ENCODE measurements at regions not wholly inside any gene's neighbourhood (a gene's known extent, or its start where the extent isn't known, plus 50 kb on each side); places are given as distances from the start of the nearest gene placed in this dataset.
A peak's percentile ranks its signal among the peaks of the same experiment; 100 is the strongest.

DNA sequence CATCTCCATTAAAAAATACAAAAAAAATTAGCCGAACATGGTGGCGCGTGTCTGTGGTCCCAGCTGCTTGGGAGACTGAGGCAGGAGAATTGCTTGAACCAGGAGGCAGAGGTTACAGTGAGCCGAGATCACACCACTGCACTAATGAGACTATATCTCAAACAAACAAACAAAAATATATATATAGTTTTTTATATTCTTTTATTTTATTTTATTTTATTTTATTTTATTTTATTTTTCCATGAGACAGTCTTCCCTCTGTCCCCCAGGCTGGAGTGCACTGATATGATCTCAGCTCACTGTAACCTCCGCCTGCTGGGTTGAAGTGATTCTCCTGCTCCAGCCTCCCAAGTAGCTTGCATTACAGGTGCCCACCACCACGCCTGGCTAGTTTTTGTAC is 79.5 kb downstream of the IRF2BPL start:
- no peaks in the 10 kb centered on the region for H3K27me3 ChIP-seq (ENCODE audit: insufficient read depth)
- H3F3A ChIP-seq (replicated peaks; ENCODE audit: low read depth), result peaks cover 23% of the 10 kb centered on the region
- no peak for DNase-seq (ENCODE audit: low spot score)
- H3K9me2 ChIP-seq (ENCODE audit: insufficient read depth), result no peaks in the 10 kb centered on the region
- no peak overlapping the region for H2AFZ ChIP-seq
- peaks cover 40% of the 10 kb centered on the region for H3K4me1 Mint-ChIP-seq
- ATAC-seq, result no peak
- H3K27ac Mint-ChIP-seq, result peak overlapping the region; percentile 86
- no peaks in the 10 kb centered on the region for H3K36me3 ChIP-seq (ENCODE audit: insufficient read depth)
- peak overlapping the region; percentile 84; the same call in 1 of the 2 replicates for H3K4me2 ChIP-seq
- no peaks in the 10 kb centered on the region for H4K20me1 ChIP-seq (replicated peaks; ENCODE audit: insufficient read depth)
- H3K27ac ChIP-seq (ENCODE audit: low read depth), result peak overlapping the region; percentile 97
- H3K4me3 ChIP-seq, result no peak overlapping the region
- H3K9me3 Mint-ChIP-seq, result no peaks in the 10 kb centered on the region; the same call in none of the 3 replicates
- no peak for TF ChIP-seq JUNB (IDR thresholded peaks at IDR 0.05; ENCODE audit: unreplicated experiment)
- no peak for TF ChIP-seq ZNF114 (CRISPR knock-in tag; IDR thresholded peaks at IDR 0.05)
- TF ChIP-seq, protein P1, sequence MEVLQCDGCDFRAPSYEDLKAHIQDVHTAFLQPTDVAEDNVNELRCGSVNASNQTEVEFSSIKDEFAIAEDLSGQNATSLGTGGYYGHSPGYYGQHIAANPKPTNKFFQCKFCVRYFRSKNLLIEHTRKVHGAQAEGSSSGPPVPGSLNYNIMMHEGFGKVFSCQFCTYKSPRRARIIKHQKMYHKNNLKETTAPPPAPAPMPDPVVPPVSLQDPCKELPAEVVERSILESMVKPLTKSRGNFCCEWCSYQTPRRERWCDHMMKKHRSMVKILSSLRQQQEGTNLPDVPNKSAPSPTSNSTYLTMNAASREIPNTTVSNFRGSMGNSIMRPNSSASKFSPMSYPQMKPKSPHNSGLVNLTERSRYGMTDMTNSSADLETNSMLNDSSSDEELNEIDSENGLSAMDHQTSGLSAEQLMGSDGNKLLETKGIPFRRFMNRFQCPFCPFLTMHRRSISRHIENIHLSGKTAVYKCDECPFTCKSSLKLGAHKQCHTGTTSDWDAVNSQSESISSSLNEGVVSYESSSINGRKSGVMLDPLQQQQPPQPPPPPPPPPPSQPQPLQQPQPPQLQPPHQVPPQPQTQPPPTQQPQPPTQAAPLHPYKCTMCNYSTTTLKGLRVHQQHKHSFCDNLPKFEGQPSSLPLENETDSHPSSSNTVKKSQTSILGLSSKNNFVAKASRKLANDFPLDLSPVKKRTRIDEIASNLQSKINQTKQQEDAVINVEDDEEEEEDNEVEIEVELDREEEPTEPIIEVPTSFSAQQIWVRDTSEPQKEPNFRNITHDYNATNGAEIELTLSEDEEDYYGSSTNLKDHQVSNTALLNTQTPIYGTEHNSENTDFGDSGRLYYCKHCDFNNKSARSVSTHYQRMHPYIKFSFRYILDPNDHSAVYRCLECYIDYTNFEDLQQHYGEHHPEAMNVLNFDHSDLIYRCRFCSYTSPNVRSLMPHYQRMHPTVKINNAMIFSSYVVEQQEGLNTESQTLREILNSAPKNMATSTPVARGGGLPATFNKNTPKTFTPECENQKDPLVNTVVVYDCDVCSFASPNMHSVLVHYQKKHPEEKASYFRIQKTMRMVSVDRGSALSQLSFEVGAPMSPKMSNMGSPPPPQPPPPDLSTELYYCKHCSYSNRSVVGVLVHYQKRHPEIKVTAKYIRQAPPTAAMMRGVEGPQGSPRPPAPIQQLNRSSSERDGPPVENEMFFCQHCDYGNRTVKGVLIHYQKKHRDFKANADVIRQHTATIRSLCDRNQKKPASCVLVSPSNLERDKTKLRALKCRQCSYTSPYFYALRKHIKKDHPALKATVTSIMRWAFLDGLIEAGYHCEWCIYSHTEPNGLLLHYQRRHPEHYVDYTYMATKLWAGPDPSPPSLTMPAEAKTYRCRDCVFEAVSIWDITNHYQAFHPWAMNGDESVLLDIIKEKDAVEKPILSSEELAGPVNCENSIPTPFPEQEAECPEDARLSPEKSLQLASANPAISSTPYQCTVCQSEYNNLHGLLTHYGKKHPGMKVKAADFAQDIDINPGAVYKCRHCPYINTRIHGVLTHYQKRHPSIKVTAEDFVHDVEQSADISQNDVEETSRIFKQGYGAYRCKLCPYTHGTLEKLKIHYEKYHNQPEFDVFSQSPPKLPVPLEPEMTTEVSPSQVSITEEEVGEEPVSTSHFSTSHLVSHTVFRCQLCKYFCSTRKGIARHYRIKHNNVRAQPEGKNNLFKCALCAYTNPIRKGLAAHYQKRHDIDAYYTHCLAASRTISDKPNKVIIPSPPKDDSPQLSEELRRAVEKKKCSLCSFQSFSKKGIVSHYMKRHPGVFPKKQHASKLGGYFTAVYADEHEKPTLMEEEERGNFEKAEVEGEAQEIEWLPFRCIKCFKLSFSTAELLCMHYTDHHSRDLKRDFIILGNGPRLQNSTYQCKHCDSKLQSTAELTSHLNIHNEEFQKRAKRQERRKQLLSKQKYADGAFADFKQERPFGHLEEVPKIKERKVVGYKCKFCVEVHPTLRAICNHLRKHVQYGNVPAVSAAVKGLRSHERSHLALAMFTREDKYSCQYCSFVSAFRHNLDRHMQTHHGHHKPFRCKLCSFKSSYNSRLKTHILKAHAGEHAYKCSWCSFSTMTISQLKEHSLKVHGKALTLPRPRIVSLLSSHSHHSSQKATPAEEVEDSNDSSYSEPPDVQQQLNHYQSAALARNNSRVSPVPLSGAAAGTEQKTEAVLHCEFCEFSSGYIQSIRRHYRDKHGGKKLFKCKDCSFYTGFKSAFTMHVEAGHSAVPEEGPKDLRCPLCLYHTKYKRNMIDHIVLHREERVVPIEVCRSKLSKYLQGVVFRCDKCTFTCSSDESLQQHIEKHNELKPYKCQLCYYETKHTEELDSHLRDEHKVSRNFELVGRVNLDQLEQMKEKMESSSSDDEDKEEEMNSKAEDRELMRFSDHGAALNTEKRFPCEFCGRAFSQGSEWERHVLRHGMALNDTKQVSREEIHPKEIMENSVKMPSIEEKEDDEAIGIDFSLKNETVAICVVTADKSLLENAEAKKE (CRISPR knock-in tag; IDR thresholded peaks at IDR 0.05), result no peak
- no peak for TF ChIP-seq POLR2AphosphoS5 (IDR thresholded peaks at IDR 0.05; ENCODE audit: low read depth)
- TF ChIP-seq, protein P2, sequence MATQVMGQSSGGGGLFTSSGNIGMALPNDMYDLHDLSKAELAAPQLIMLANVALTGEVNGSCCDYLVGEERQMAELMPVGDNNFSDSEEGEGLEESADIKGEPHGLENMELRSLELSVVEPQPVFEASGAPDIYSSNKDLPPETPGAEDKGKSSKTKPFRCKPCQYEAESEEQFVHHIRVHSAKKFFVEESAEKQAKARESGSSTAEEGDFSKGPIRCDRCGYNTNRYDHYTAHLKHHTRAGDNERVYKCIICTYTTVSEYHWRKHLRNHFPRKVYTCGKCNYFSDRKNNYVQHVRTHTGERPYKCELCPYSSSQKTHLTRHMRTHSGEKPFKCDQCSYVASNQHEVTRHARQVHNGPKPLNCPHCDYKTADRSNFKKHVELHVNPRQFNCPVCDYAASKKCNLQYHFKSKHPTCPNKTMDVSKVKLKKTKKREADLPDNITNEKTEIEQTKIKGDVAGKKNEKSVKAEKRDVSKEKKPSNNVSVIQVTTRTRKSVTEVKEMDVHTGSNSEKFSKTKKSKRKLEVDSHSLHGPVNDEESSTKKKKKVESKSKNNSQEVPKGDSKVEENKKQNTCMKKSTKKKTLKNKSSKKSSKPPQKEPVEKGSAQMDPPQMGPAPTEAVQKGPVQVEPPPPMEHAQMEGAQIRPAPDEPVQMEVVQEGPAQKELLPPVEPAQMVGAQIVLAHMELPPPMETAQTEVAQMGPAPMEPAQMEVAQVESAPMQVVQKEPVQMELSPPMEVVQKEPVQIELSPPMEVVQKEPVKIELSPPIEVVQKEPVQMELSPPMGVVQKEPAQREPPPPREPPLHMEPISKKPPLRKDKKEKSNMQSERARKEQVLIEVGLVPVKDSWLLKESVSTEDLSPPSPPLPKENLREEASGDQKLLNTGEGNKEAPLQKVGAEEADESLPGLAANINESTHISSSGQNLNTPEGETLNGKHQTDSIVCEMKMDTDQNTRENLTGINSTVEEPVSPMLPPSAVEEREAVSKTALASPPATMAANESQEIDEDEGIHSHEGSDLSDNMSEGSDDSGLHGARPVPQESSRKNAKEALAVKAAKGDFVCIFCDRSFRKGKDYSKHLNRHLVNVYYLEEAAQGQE (IDR thresholded peaks at IDR 0.05; ENCODE audit: unreplicated experiment), result no peak
- no peak for TF ChIP-seq EZH2phosphoT487 (IDR thresholded peaks at IDR 0.05; ENCODE audit: unreplicated experiment)
- no peak for TF ChIP-seq ETS1 (IDR thresholded peaks at IDR 0.05)
- no peak for TF ChIP-seq ZNF331 (CRISPR knock-in tag; IDR thresholded peaks at IDR 0.05; ENCODE audit: low read depth)
- TF ChIP-seq NANOG (IDR thresholded peaks at IDR 0.05; ENCODE audit: borderline replicate concordance), result no peak
- TF ChIP-seq CREB1 (CRISPR knock-in tag; IDR thresholded peaks at IDR 0.05; ENCODE audit: low read depth), result no peak
- H3K36me3 Mint-ChIP-seq (ENCODE audit: low read depth), result no peaks in the 10 kb centered on the region; the same call in 2 of the 3 replicates
- peaks cover 38% of the 10 kb centered on the region for H3K4me1 ChIP-seq (ENCODE audit: insufficient read depth)
- peaks cover 13% of the 10 kb centered on the region for H3K27me3 Mint-ChIP-seq (ENCODE audit: insufficient read depth, low read depth, poor library complexity)
- H3K79me2 ChIP-seq (replicated peaks; ENCODE audit: insufficient read depth), result no peaks in the 10 kb centered on the region
- H3K4me3 Mint-ChIP-seq, result peak overlapping the region; percentile 4; the same call in 1 of the 3 replicates
